Hepatocyte (in vitro differentiated cells): ENCODE measurements at regions not wholly inside any gene's neighbourhood (a gene's known extent, or its start where the extent isn't known, plus 50 kb on each side); places are given as distances from the start of the nearest gene placed in this dataset.

Experiments
- CTCF ChIP-seq: fragments of 200-600 bp; sonication (generic); IDR thresholded peaks from 2 replicates; pipeline ENCODE4 v1.5.1; 2016; ENCODE audit warnings: antibody characterized with exemption, mild to moderate bottlenecking; ENCODE audit not compliant: poor library complexity
- EZH2 ChIP-seq: fragments of 200-600 bp; sonication (generic); IDR thresholded peaks from 2 replicates; pipeline ENCODE4 v1.6.1; 2016; ENCODE audit warnings: antibody characterized with exemption, mild to moderate bottlenecking, borderline replicate concordance

DNA sequence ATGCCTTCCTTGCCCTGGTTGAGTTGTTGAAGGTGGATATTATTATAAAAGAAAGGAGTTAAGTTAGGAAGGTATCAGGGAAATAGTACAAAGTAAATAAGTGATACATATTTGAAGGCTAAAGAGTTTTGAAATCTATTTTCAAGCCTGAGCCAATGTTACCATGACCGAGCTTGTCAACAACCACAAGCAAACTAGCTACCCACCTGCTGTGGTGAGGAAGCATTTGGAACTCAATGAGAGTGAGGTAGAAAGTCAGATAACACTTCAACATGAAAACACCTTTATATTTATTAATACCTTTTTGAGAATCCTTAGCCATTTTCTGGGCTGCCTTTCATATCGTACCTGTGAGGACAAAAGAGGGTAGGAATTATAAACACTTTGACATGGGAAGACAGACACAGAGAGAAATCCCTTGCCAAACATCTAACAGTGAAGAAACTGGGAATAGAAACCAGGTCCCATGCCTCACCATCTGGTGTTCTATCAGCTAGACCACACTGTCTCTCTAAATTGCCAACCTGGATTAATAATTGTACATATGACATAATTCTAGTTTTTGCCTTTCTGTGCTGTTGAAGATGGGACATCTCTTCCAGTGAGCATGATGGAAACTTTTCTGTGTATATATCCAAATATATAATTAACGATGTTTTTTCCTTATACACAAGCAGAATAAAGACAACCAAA, 606.4 kb upstream of the NR3C2 start:
- TF ChIP-seq CTCF, result no peak
- no peak for TF ChIP-seq EZH2
